ENCODE measurements at regions not wholly inside any gene's neighbourhood (a gene's known extent, or its start where the extent isn't known, plus 50 kb on each side); places are given as distances from the start of the nearest gene placed in this dataset.

DNA sequence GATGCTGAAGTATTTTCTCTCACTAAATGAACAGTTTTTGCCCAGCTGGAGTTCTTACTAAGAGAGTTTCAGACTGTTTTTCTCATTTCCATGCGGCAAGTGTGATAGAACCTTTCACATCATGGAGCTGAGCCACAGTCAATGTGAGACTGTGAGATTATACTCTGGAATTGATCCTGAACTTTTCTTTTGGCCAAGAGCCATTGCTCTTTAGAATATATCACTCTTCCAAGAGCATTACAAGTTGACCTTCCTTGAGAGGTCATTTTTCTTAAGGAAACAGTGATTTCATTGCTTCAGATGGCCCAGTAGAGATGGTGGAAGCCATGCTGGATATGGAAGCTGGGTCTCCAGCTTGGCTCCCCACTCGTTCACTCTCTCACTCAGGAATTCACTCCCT lies 212.9 kb upstream of the UMPS start:
- TF ChIP-seq, protein P1, sequence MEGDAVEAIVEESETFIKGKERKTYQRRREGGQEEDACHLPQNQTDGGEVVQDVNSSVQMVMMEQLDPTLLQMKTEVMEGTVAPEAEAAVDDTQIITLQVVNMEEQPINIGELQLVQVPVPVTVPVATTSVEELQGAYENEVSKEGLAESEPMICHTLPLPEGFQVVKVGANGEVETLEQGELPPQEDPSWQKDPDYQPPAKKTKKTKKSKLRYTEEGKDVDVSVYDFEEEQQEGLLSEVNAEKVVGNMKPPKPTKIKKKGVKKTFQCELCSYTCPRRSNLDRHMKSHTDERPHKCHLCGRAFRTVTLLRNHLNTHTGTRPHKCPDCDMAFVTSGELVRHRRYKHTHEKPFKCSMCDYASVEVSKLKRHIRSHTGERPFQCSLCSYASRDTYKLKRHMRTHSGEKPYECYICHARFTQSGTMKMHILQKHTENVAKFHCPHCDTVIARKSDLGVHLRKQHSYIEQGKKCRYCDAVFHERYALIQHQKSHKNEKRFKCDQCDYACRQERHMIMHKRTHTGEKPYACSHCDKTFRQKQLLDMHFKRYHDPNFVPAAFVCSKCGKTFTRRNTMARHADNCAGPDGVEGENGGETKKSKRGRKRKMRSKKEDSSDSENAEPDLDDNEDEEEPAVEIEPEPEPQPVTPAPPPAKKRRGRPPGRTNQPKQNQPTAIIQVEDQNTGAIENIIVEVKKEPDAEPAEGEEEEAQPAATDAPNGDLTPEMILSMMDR (conservative IDR thresholded peaks at IDR 0.05), result no peak

DNA sequence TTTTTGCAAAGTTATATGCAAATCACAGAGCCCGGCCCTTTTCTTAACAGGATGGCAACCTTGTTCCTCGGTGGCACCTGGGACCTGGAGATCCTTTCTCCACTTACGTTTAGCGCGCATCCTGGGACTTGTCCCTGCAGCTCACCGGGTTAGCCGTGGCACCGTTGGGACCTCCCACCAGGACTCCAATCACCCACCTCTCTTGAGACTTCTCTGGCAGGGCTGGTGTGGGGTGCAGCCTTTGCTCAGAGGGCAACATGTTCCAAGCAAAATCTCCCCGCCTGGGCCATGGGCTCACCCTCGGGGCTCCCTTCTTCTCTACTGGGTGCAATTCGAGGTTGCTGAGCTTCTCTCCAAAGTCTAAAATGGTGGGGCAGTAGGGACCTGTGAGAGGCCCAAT lies 211.9 kb upstream of the UMPS start:
- H3K9me3 Mint-ChIP-seq, result no peaks in the 10 kb centered on the region
- no peak overlapping the region for H3K27ac Mint-ChIP-seq
- H3K27me3 Mint-ChIP-seq, result no peaks in the 10 kb centered on the region
- H3K36me3 Mint-ChIP-seq, result no peaks in the 10 kb centered on the region
- TF ChIP-seq, protein P1 (conservative IDR thresholded peaks at IDR 0.05), result no peak
- H3K4me3 Mint-ChIP-seq, result no peak overlapping the region
- DNase-seq (ENCODE audit: extremely low spot score, unreplicated experiment), result no peak
- peaks cover 5% of the 10 kb centered on the region for H3K4me1 Mint-ChIP-seq (ENCODE audit: unreplicated experiment)

More for the DNA sequence above, 212.9 kb upstream of the UMPS start:
- no peak for DNase-seq (ENCODE audit: extremely low spot score, unreplicated experiment)
- no peak overlapping the region for H3K27ac Mint-ChIP-seq
- H3K9me3 Mint-ChIP-seq, result no peaks in the 10 kb centered on the region
- no peaks in the 10 kb centered on the region for H3K36me3 Mint-ChIP-seq
- H3K4me1 Mint-ChIP-seq (ENCODE audit: unreplicated experiment), result peaks cover 5% of the 10 kb centered on the region
- no peak overlapping the region for H3K4me3 Mint-ChIP-seq
- no peaks in the 10 kb centered on the region for H3K27me3 Mint-ChIP-seq

DNA sequence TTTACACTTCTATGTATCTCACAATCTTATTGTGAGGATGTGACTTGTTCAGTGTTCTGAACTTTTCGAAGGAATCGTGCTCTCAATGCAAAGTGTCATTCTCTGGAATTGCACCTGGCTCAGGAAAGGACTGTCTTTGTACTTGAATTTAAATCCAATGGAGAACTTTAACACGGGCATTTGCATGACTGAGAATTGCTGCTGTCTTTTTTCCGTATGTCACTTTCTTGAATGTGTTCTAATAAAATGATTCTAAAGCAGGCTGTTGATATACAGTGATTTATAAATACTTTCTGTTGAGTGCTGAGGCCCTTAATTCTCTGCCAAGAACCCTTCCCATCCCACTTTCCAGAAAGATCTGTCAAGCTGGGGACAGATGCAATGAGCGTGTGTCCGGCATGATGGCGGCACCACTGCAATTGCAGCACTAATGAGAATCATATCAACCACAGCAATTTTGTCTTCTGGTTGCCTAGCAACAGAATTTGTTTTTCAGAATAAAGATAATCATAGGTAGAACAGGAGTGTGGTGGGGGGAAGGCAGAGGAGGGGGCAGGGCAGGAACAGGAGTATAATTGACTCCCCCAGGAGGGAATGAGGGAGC lies 210.6 kb upstream of the UMPS start:
- Mint-ChIP-seq H3K27me3 (no peaks in the 10 kb centered on the region), H3K4me1 (ENCODE audit: unreplicated experiment) (peaks cover 5% of the 10 kb centered on the region), H3K27ac (no peak overlapping the region), H3K9me3 (no peaks in the 10 kb centered on the region), H3K4me3 (no peak overlapping the region), H3K36me3 (no peaks in the 10 kb centered on the region)
- TF ChIP-seq, protein P1 (conservative IDR thresholded peaks at IDR 0.05), result no peak
- DNase-seq (ENCODE audit: extremely low spot score, unreplicated experiment), result no peak

DNA sequence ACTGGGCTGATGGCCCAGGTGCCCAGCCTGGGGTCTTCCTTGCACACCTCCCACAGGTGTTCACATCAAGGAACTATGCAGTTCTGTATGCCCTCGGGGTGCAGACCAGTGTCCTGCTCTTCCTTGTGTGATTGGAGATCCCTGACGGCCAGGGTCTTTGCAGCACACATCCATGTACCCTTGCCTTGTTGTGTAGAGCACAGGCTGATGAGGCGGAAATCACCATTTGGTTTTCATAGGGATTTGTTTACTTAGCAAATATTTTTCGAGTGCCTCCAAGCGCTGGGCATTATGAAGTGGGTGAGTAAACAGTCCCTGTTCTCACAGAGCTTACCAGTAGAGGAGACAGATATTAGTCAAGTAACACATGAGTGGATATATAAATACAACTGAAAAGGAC lies 209.3 kb upstream of the UMPS start:
- Mint-ChIP-seq H3K36me3 (no peaks in the 10 kb centered on the region), H3K4me1 (ENCODE audit: unreplicated experiment) (peaks cover 5% of the 10 kb centered on the region), H3K27me3 (no peaks in the 10 kb centered on the region), H3K27ac (no peak overlapping the region), H3K4me3 (no peak overlapping the region), H3K9me3 (no peaks in the 10 kb centered on the region)
- TF ChIP-seq, protein P1 (conservative IDR thresholded peaks at IDR 0.05), result no peak
- DNase-seq (ENCODE audit: extremely low spot score, unreplicated experiment), result no peak

DNA sequence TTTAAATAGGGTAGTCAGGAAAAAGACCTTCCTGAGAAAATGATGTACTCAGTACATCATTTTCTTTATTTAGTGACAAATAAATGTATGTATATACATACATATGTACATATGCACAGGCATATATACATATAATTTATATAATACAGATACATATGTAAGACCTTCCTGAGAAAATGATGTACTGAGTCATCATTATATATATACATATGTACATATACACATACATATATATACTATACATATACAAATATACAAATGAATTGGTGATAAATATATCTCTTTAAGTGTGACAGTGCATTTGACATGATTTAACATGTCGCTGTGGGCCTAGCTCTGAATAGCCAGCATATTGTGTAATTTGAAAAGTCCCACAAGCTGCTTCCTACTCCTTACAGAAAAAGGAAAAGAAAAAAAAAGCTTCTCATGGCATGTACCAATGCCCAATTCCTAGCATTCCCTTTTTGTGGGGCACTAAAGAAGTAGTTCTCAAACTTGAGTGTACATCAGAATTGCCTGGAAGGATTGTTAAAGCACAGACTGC lies 208.1 kb upstream of the UMPS start:
- H3K27ac Mint-ChIP-seq, result no peak overlapping the region
- no peaks in the 10 kb centered on the region for H3K27me3 Mint-ChIP-seq
- no peaks in the 10 kb centered on the region for H3K36me3 Mint-ChIP-seq
- H3K4me3 Mint-ChIP-seq, result no peak overlapping the region
- no peak for DNase-seq (ENCODE audit: extremely low spot score, unreplicated experiment)
- H3K9me3 Mint-ChIP-seq, result no peaks in the 10 kb centered on the region
- H3K4me1 Mint-ChIP-seq (ENCODE audit: unreplicated experiment), result peaks cover 5% of the 10 kb centered on the region
- TF ChIP-seq, protein P1 (conservative IDR thresholded peaks at IDR 0.05), result no peak
